Fibroblast of mammary gland (primary cell): ENCODE measurements at regions not wholly inside any gene's neighbourhood (a gene's known extent, or its start where the extent isn't known, plus 50 kb on each side); places are given as distances from the start of the nearest gene placed in this dataset.

Experiments
- DNase-seq: peaks from one replicate; pipeline ENCODE4 v3.0.0-alpha.2; 2010; ENCODE audit warnings: low read depth
- H3K4me3 ChIP-seq: 2 replicates; pipeline ENCODE4 v1.5.1; 2011; ENCODE audit warnings: low read depth, mild to moderate bottlenecking, low read length, moderate library complexity; ENCODE audit not compliant: control insufficient read depth
- CTCF ChIP-seq: conservative IDR thresholded peaks from 2 replicates; pipeline ENCODE4 v1.5.1; 2011; ENCODE audit warnings: low read depth, low read length, inconsistent platforms; ENCODE audit not compliant: control insufficient read depth, insufficient read depth

DNA sequence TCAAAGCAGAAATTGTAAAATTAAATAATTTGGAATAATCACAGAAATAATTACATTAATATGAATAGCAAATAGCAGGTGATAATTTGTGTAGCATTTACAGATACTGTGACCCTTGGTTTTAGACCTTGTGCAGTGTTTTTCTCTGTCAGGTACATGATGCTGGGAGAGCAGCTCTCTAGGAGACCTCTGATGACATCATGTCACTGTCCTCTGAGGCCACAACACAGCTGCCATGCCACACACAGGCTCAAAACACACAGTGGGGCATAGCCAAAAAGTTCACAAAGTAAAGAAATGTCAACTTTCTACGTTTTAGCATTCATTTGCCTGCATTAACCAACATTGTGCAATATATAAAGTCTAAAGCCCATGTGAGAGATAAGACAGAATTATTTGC, 71.8 kb upstream of the ZBTB20 start:
- TF ChIP-seq CTCF, result no peak
- DNase-seq, result no peak
- H3K4me3 ChIP-seq, result no peak overlapping the region

DNA sequence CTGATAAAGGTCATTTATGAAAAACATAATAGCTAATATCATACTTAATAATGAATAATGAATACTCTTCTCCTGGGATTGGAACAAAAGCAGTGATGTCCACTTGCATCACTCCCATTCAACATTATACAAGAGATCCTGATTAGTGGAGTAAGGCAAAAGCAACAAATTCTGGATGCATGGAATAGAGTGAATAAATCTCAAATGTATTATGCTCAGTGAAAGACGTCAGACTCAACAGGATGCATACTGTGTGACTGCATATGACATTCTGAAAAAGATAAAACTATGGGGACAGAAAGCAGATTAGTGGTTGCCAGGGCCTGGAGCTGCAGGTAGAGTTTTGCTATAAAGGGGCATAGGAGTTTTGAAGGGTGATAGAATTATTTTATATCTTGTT, 77.6 kb upstream of the ZBTB20 start:
- no peak for DNase-seq
- TF ChIP-seq CTCF, result no peak

GRCh38 chr3:115226844-115227445, 79.9 kb upstream of the ZBTB20 start:
- no peak for TF ChIP-seq CTCF
- peak; percentile 30 for DNase-seq

More for the DNA sequence above, 77.6 kb upstream of the ZBTB20 start:
- H3K4me3 ChIP-seq, result no peak overlapping the region

DNA sequence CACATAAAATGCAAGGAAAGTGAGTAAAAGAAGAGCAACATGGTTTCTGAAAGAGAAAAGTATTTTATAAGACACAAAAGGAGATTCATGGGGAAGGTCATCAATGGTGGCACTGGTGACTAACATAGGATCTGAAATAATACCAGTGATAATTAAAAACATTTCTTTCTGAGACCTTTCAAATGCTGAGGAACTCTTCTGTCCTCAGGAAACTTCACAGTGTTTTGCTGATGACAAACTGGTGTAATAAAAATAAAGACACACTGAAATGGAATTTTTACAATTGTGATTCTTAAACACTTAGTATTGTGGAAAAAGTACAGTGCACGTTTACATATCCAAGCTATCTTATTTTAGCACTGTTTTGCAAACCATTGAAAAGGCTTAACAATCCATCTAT, 80.4 kb upstream of the ZBTB20 start:
- peak; percentile 51 for DNase-seq
- TF ChIP-seq CTCF, result no peak
- H3K4me3 ChIP-seq, result no peak overlapping the region

More at GRCh38 chr3:115226844-115227445, 79.9 kb upstream of the ZBTB20 start:
- no peak overlapping the region for H3K4me3 ChIP-seq

- no peak for TF ChIP-seq CTCF
- DNase-seq, result no peak
- H3K4me3 ChIP-seq, result no peak overlapping the region
Measured at GRCh38 chr3:115228266-115228665, 81.2 kb upstream of the ZBTB20 start.

- no peak for TF ChIP-seq CTCF
- H3K4me3 ChIP-seq, result no peak overlapping the region
Measured at GRCh38 chr3:115232167-115232566, 85.1 kb upstream of the ZBTB20 start.

DNA sequence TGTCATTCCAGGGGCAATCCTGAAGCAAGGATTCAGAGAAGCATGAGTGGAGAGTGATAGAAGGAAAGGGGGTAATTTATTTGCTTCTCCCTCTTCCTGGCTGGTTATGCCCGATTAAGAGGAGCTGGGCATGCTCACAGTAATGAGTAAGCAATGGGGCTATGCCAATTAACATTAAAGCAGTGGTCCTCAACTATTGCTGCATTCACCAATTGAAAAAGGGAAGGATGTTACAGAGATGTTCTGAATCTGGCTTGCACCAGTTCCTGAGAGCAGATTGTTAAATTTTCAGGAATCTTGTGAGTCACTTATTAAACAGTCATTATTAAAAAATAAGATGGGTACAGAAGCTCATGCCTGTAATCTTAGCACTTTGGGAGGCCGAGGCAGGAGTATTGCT, 85.9 kb upstream of the ZBTB20 start:
- no peak for TF ChIP-seq CTCF
- peak; percentile 45 for DNase-seq
- H3K4me3 ChIP-seq, result no peak overlapping the region

More at GRCh38 chr3:115232167-115232566, 85.1 kb upstream of the ZBTB20 start:
- DNase-seq, result no peak
